ENCODE measurements at regions not wholly inside any gene's neighbourhood (a gene's known extent, or its start where the extent isn't known, plus 50 kb on each side); places are given as distances from the start of the nearest gene placed in this dataset.
"Not testable (repeated sequence)": the region's sequence is repeated elsewhere in the genome, so short reads cannot be mapped to it uniquely, and the experiment has no call there.

- DNase-seq = no peak
Observed at GRCh38 chr2:186093174-186093573, 354.6 kb downstream of the FSIP2 start.

- DNase-seq = no peak
Observed at GRCh38 chr2:186098821-186099220, 360.2 kb downstream of the FSIP2 start.

- DNase-seq = no peak
Observed at GRCh38 chr2:186099826-186100225, 361.2 kb downstream of the FSIP2 start.

GRCh38 chr2:186100636-186101035, 362.0 kb downstream of the FSIP2 start:
- no peak for DNase-seq

GRCh38 chr2:186101616-186102015, 363.0 kb downstream of the FSIP2 start:
- DNase-seq = no peak

GRCh38 chr2:186103276-186103675, 364.7 kb downstream of the FSIP2 start:
- DNase-seq = no peak

- DNase-seq = no peak
Observed at GRCh38 chr2:186105016-186105724, 366.6 kb downstream of the FSIP2 start.

- DNase-seq = no peak
Observed at GRCh38 chr2:186108470-186108869, 369.9 kb downstream of the FSIP2 start.

GRCh38 chr2:186113284-186113683, 372.8 kb upstream of the ZC3H15 start:
- DNase-seq = no peak

- DNase-seq = no peak
Observed at GRCh38 chr2:186125156-186125555, 360.9 kb upstream of the ZC3H15 start.

- DNase-seq = no peak
Observed at GRCh38 chr2:186125625-186126024, 360.4 kb upstream of the ZC3H15 start.

- no peak for DNase-seq
Observed at GRCh38 chr2:186126181-186126580, 359.9 kb upstream of the ZC3H15 start.

- DNase-seq = no peak
Observed at GRCh38 chr2:186129767-186130581, 356.1 kb upstream of the ZC3H15 start.

- DNase-seq = no peak
Observed at GRCh38 chr2:186130748-186131641, 355.1 kb upstream of the ZC3H15 start.

- no peak for DNase-seq
Observed at GRCh38 chr2:186135686-186136085, 350.4 kb upstream of the ZC3H15 start.

- no peak for DNase-seq
Observed at GRCh38 chr2:186136860-186137259, 349.2 kb upstream of the ZC3H15 start.

- no peak for DNase-seq
Observed at GRCh38 chr2:186138845-186139244, 347.2 kb upstream of the ZC3H15 start.

GRCh38 chr2:186159101-186159500, 327.0 kb upstream of the ZC3H15 start:
- no peak for DNase-seq

- DNase-seq = no peak
Observed at GRCh38 chr2:186164325-186164724, 321.7 kb upstream of the ZC3H15 start.

- DNase-seq = no peak
Observed at GRCh38 chr2:186170693-186171092, 315.4 kb upstream of the ZC3H15 start.

- DNase-seq = no peak
Observed at GRCh38 chr2:186181625-186182024, 304.4 kb upstream of the ZC3H15 start.

- not testable (repeated sequence) for DNase-seq
Observed at GRCh38 chr2:186182366-186182765, 303.7 kb upstream of the ZC3H15 start.

- no peak for DNase-seq
Observed at GRCh38 chr2:186183406-186183805, 302.7 kb upstream of the ZC3H15 start.
